ENCODE measurements at regions not wholly inside any gene's neighbourhood (a gene's known extent, or its start where the extent isn't known, plus 50 kb on each side); places are given as distances from the start of the nearest gene placed in this dataset.

DNA sequence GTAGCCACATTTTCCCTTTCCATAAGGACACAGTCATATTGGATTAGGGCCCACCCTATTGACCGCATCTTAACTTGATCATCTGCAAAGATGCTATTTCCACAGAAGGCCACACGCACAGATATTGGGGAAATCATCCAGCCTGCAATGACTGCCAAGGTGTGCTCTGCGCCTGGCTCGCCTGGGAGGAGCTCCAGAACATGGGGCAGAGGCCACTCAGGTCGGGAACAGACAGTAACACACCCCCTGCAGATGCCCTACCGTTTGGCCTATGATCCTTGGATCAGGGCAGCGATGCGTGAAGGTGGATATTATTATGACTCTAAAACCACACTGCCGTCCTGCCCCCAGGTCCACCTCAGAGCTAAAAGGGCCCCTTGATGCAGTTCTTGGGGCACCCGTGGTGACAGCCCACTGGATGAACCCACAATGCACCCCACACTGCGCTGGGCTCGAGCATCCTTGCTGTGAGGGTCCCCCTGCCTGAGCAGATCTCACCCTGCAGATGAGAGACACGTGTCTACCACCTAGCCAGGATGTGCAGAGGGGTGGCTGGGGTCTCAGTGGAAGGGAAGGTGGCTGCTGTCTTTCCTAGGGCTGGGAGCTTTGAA lies 72.9 kb upstream of the ZNF516 start:
- DNase-seq (no peak), ATAC-seq (no peak)
- intact Hi-C loops (cut with DNase I) = loop anchor here in 1 of 2 donors (5.0 kb wide), 1 partner anchor 41 kb away; no protein-coding TSS in a partner anchor

DNA sequence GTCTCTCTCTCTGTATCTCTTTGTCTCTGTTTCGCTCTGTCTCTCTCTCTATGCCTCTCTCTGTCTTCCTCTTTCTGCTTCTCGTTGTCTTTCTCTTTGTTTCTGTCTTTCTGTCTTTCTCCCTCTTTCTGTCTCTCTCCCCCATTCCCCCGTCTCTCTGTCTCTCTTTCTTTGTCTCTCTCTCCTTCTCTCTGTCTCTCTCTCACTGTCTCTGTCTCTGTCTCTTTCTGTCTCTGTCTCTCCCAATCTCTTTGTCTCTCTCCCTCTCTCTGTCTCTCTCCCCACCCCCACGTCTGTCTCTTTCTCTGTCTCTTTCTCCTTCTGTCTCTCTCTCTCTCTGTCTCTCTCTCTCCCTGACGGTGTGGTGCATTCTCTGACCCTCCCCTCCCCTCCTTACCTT lies 71.9 kb upstream of the ZNF516 start:
- no peak for DNase-seq
- intact Hi-C loops (cut with DNase I) = loop anchor here in 1 of 2 donors (5.0 kb wide), 1 partner anchor 40 kb away; no protein-coding TSS in a partner anchor
- no peak for ATAC-seq

GRCh38 chr18:76565238-76566173 lies 70.5 kb upstream of the ZNF516 start:
- ATAC-seq (peak; percentile 94 to 97), DNase-seq (peak; percentile 69)
- intact Hi-C loops (cut with DNase I) = loop anchor here in 1 of 2 donors (2.0 to 5.0 kb wide), 2 partner anchors 38 to 55 kb away; no protein-coding TSS in a partner anchor

DNA sequence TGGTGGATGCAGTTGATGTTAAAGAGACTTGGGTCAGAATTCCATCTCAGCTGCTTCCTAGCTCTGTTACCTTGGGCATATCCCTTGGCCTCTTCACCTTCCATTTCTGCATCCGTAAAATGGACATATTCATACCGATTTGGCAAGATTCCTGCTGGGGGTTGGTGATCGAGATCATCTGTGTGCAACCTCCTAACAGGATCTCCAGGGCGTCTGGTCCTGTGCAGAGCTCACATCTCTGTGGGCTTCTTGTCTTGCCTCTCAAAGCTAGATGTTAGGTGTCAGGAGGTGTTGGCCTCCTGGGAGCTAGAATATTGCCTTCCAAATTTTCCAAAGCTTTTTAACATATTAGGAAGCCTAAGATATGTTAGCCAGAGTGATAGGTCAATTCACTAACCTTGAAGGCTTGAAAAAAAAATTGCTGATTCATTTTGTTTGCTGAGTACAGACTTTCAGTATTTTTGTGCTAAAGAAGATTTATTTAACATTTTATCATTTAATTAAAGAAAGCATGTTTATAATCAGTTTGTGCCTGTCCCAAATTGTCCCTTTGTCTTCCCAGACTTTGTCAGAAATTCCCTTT lies 69.7 kb upstream of the ZNF516 start:
- ATAC-seq (no peak), DNase-seq (no peak)
- intact Hi-C loops (cut with DNase I) = loop anchor here in 1 of 2 donors (2.0 to 5.0 kb wide), 2 partner anchors 37 to 56 kb away; no protein-coding TSS in a partner anchor

GRCh38 chr18:76564117-76564516 lies 69.1 kb upstream of the ZNF516 start:
- DNase-seq (no peak), ATAC-seq (no peak)
- intact Hi-C loops (cut with DNase I) = loop anchor here in 1 of 2 donors (2.0 kb wide), 1 partner anchor 57 kb away; no protein-coding TSS in a partner anchor

- intact Hi-C loops (cut with DNase I) = no loop called here
- ATAC-seq = no peak
- DNase-seq = no peak
These were observed 67.5 kb upstream of the ZNF516 start for GRCh38 chr18:76562286-76563122.

- ATAC-seq = no peak
- DNase-seq = no peak
- intact Hi-C loops (cut with DNase I) = no loop called here
These were observed 64.0 kb upstream of the ZNF516 start for GRCh38 chr18:76558881-76559667.

DNA sequence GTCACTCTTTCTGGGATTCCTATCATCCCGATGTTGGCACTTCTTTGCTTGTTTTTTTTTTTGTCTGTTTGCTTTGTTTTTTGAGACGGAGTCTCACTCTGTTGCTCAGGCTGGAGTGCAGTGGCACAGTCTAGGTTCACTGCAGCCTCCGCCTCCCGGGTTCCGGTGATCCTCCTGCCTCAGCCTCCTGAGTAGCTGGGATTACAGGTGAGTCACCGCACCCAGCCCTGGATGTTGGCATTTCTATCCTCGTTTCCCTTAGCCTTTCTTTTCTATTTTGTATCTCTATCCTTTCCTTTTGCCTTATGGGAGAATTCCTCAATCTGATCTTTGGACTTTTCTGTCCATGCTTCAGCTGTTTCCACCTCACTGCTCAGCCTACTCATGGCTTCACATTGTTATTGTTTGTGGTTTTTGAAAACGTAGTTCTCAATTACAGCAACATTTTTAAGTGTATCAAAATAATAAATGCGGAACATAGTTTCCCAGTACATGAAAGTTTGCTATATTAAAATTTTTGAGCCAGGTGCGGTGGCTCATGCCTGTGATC lies 62.1 kb upstream of the ZNF516 start:
- intact Hi-C loops (cut with DNase I) = no loop called here
- DNase-seq (no peak), ATAC-seq (no peak)

- ATAC-seq (no peak), DNase-seq (no peak)
- intact Hi-C loops (cut with DNase I) = no loop called here
These were observed 59.6 kb upstream of the ZNF516 start for GRCh38 chr18:76554547-76555222.

- DNase-seq (no peak), ATAC-seq (peak in 1 of 2 donors; percentile 54)
- intact Hi-C loops (cut with DNase I) = no loop called here
These were observed 58.9 kb upstream of the ZNF516 start for GRCh38 chr18:76553715-76554546.

GRCh38 chr18:76548541-76548940 lies 53.5 kb upstream of the ZNF516 start:
- DNase-seq (no peak), ATAC-seq (no peak)
- intact Hi-C loops (cut with DNase I) = no loop called here

GRCh38 chr18:76547296-76547695 lies 52.3 kb upstream of the ZNF516 start:
- no peak for DNase-seq
- no peak for ATAC-seq
- intact Hi-C loops (cut with DNase I) = no loop called here

DNA sequence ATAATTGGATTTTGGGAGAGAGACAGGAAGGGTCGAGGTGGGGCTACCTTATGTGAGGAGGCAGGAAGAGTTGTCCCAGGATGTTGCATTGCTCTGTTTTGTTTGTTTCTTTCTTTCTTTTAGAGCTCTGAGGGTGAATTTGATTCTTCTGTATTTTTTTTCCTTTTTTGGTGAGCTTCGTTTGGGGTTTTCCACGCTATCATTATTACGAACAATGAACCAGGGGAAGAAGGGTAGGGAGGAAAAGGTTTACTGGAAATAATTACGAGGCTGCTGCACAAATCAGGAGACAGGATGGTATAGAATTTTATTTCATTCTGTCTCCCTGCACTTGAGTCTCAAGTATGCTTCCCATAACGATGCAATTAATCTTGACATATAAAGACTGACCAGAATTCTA lies 51.4 kb upstream of the ZNF516 start:
- no peak for ATAC-seq
- DNase-seq = no peak
- intact Hi-C loops (cut with DNase I) = no loop called here

GRCh38 chr18:76546088-76546435 lies 51.0 kb upstream of the ZNF516 start:
- DNase-seq = no peak
- intact Hi-C loops (cut with DNase I) = no loop called here
- no peak for ATAC-seq

- DNase-seq (no peak), ATAC-seq (no peak)
- intact Hi-C loops (cut with DNase I) = no loop called here
These were observed 50.5 kb upstream of the ZNF516 start for GRCh38 chr18:76545433-76546087.

Measured in left cardiac atrium (tissue), 4 donors.